ENCODE measurements at regions not wholly inside any gene's neighbourhood (a gene's known extent, or its start where the extent isn't known, plus 50 kb on each side); places are given as distances from the start of the nearest gene placed in this dataset.

DNA sequence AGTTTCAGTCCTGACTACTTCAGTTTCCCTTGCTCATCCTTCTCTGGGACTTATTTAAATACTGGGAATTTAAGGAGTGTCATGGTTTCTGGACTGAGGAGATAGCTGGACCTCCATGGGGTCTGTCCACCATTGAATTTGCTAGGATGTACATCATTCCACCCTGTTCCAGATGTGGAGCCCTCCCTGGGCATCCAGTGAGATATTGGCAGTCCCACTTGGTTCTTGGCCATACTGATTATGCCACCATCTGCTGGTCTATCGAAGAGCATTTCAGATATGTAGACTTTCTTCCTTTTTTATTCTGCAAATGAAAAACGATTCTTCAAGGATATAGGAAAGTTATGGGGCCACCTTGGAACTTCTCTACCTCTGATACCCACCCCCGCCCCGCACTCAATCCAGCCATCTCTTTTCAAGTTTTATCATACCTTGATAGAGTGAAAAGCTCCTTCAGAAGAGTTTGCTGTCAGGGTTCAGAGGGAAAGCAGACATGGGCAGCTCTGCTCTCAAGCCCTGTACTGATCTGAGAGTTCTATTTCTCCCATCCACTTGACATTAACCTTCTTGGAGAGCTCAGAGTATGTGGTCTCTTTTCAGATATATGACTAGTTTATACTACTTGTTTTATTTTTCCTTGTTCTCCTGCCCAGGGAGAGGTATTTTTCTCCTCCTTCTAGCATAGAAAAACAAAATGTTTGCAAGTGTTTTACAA, 490.7 kb upstream of the SGCD start (continued):
- TF ChIP-seq, protein P1, sequence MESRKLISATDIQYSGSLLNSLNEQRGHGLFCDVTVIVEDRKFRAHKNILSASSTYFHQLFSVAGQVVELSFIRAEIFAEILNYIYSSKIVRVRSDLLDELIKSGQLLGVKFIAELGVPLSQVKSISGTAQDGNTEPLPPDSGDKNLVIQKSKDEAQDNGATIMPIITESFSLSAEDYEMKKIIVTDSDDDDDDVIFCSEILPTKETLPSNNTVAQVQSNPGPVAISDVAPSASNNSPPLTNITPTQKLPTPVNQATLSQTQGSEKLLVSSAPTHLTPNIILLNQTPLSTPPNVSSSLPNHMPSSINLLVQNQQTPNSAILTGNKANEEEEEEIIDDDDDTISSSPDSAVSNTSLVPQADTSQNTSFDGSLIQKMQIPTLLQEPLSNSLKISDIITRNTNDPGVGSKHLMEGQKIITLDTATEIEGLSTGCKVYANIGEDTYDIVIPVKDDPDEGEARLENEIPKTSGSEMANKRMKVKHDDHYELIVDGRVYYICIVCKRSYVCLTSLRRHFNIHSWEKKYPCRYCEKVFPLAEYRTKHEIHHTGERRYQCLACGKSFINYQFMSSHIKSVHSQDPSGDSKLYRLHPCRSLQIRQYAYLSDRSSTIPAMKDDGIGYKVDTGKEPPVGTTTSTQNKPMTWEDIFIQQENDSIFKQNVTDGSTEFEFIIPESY (IDR thresholded peaks at IDR 0.05): no peak
- TF ChIP-seq JUND (IDR thresholded peaks at IDR 0.05): no peak

DNA sequence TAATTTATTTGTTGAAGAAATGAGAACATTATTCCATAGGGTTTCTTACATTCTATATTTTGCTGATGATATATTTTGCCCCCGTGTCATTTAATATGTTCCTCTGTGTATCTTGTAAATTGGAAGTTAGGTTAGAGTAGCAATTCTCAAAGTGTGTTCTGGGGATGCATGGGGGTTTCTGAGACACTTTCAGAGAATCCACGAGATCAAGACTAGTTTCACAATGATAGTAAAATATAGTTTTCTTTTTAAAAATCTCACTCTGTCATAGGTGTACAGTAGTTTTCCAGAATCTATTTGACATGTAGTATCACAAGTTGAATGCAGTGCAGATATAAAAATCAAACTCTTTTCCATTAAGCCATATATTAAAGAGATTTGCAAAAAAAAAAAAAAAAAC, 488.6 kb upstream of the SGCD start:
- H3K27me3 ChIP-seq (ENCODE audit: control insufficient read depth in 4 of 4, insufficient read depth in 4 of 4, low read length in 3 of 4): no peaks in the 10 kb centered on the region
- H3K27ac ChIP-seq (ENCODE audit: low read depth in 1 of 2, low read length in 2 of 2): no peak overlapping the region
- no peaks in the 10 kb centered on the region for H3K36me3 ChIP-seq (ENCODE audit: control insufficient read depth in 4 of 4, insufficient read depth in 3 of 4, low read depth in 1 of 4, low read length in 3 of 4)
- WGBS: 79% methylated on average over 2 of the region's 2 CpGs
- no peak overlapping the region for H3K4me3 ChIP-seq (ENCODE audit: low read depth in 1 of 3, low read length in 3 of 3)
- no peak for DNase-seq (ENCODE audit: low spot score)
- H3K4me1 ChIP-seq (ENCODE audit: control insufficient read depth in 4 of 4, insufficient read depth in 4 of 4, low read length in 3 of 4): no peaks in the 10 kb centered on the region
- TF ChIP-seq FOXA2 (IDR thresholded peaks at IDR 0.05): no peak
- TF ChIP-seq FOXA1 (IDR thresholded peaks at IDR 0.05): no peak
- no peak for TF ChIP-seq HNF4G (IDR thresholded peaks at IDR 0.05)
- TF ChIP-seq TAF1 (conservative IDR thresholded peaks at IDR 0.05): no peak
- TF ChIP-seq RAD21 (IDR thresholded peaks at IDR 0.05): no peak
- TF ChIP-seq, protein P2, sequence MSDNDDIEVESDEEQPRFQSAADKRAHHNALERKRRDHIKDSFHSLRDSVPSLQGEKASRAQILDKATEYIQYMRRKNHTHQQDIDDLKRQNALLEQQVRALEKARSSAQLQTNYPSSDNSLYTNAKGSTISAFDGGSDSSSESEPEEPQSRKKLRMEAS (IDR thresholded peaks at IDR 0.05): no peak
- H3K9me3 ChIP-seq (ENCODE audit: control insufficient read depth in 4 of 4, low read length in 3 of 4): no peaks in the 10 kb centered on the region
- no peak overlapping the region for H3K9ac ChIP-seq (ENCODE audit: low read depth in 1 of 2, low read length in 2 of 2)

DNA sequence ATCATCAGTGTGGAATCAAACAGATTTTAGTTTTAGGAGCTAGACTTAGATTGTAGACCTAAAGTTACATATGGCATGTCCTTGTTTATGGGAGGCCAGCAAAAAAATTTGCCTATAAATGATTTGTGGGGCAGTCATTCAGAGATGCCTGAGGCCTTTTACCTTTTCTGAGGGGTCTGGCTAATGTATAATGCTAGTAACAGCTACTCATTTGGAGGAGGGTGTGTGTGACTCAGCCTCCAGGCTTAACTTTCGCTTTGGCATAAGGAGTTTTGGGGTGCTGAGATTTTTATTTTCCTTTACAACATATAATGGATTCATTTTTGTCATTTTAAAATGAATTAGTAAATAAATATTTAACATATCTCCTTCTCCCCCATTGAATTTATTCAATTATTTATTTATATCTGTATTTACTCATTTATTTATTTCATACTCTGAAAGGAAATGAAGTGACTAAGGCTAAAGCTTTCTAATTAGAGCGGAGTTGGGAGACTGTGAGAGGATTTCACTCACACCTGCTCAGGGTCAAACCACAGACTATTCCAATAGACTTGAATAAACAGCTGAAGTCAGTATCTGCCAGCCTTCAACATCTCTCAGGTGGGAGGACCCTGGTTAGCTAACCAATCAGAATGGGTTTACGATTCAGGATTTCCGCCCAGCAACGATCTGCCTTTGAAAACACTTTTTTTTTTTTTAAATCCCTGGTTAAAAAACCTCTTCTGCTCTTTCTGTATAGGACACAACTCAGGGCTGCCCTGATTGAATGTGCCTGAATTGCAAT, 487.5 kb upstream of the SGCD start:
- no peak for TF ChIP-seq JUND (IDR thresholded peaks at IDR 0.05)
- TF ChIP-seq, protein P3, sequence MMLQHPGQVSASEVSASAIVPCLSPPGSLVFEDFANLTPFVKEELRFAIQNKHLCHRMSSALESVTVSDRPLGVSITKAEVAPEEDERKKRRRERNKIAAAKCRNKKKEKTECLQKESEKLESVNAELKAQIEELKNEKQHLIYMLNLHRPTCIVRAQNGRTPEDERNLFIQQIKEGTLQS (IDR thresholded peaks at IDR 0.05): no peak
- TF ChIP-seq, protein P4, sequence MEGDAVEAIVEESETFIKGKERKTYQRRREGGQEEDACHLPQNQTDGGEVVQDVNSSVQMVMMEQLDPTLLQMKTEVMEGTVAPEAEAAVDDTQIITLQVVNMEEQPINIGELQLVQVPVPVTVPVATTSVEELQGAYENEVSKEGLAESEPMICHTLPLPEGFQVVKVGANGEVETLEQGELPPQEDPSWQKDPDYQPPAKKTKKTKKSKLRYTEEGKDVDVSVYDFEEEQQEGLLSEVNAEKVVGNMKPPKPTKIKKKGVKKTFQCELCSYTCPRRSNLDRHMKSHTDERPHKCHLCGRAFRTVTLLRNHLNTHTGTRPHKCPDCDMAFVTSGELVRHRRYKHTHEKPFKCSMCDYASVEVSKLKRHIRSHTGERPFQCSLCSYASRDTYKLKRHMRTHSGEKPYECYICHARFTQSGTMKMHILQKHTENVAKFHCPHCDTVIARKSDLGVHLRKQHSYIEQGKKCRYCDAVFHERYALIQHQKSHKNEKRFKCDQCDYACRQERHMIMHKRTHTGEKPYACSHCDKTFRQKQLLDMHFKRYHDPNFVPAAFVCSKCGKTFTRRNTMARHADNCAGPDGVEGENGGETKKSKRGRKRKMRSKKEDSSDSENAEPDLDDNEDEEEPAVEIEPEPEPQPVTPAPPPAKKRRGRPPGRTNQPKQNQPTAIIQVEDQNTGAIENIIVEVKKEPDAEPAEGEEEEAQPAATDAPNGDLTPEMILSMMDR (IDR thresholded peaks at IDR 0.05; ENCODE audit: low read depth, low read length, missing input control): no peak
- TF ChIP-seq RXRA (IDR thresholded peaks at IDR 0.05): no peak

More for the DNA sequence above, 487.5 kb upstream of the SGCD start:
- H3K4me3 ChIP-seq (ENCODE audit: low read depth in 1 of 3, low read length in 3 of 3): no peak overlapping the region
- no peak overlapping the region for H3K27ac ChIP-seq (ENCODE audit: low read depth in 1 of 2, low read length in 2 of 2)
- H3K9me3 ChIP-seq (ENCODE audit: control insufficient read depth in 4 of 4, low read length in 3 of 4): no peaks in the 10 kb centered on the region
- WGBS: 85% methylated on average over 5 of the region's 5 CpGs
- H3K27me3 ChIP-seq (ENCODE audit: control insufficient read depth in 4 of 4, insufficient read depth in 4 of 4, low read length in 3 of 4): no peaks in the 10 kb centered on the region
- no peak overlapping the region for H3K9ac ChIP-seq (ENCODE audit: low read depth in 1 of 2, low read length in 2 of 2)
- H3K4me1 ChIP-seq (ENCODE audit: control insufficient read depth in 4 of 4, insufficient read depth in 4 of 4, low read length in 3 of 4): no peaks in the 10 kb centered on the region
- DNase-seq (ENCODE audit: low spot score): no peak
- H3K36me3 ChIP-seq (ENCODE audit: control insufficient read depth in 4 of 4, insufficient read depth in 3 of 4, low read depth in 1 of 4, low read length in 3 of 4): no peaks in the 10 kb centered on the region

Measured in liver (tissue), 8 donors.